ENCODE measurements at regions not wholly inside any gene's neighbourhood (a gene's known extent, or its start where the extent isn't known, plus 50 kb on each side); places are given as distances from the start of the nearest gene placed in this dataset.
"Not testable (repeated sequence)": the region's sequence is repeated elsewhere in the genome, so short reads cannot be mapped to it uniquely, and the experiment has no call there.

- Mint-ChIP-seq H3K36me3 (ENCODE audit: insufficient read depth) (peaks cover 27% of the 10 kb centered on the region), H3K4me3 (peak overlapping the region in 1 of 2 donors; percentile 19), H3K27me3 (peaks cover 0 to 49% of the 10 kb centered on the region in 2 donors), H3K27ac (peak overlapping the region in 1 of 2 donors; percentile 65)
- not testable (repeated sequence) for H3K9me3 Mint-ChIP-seq; DNase-seq; H3K4me1 Mint-ChIP-seq (ENCODE audit: low read depth in 2 of 2); ATAC-seq (replicated peaks)
Observed at GRCh38 chr6:26756067-26756805, 96.7 kb upstream of the ZNF322 start.

GRCh38 chr6:26766203-26766902 is 106.8 kb upstream of the ZNF322 start:
- not testable (repeated sequence) for H3K4me3 Mint-ChIP-seq; ATAC-seq (replicated peaks); H3K27ac Mint-ChIP-seq; H3K9me3 Mint-ChIP-seq; DNase-seq; H3K27me3 Mint-ChIP-seq; H3K4me1 Mint-ChIP-seq (ENCODE audit: low read depth in 2 of 2); H3K36me3 Mint-ChIP-seq (ENCODE audit: insufficient read depth)

GRCh38 chr6:26770941-26771666 is 111.6 kb upstream of the ZNF322 start:
- H3K36me3 Mint-ChIP-seq (ENCODE audit: insufficient read depth); ATAC-seq (replicated peaks); H3K4me3 Mint-ChIP-seq; DNase-seq; H3K27me3 Mint-ChIP-seq; H3K9me3 Mint-ChIP-seq; H3K4me1 Mint-ChIP-seq (ENCODE audit: low read depth in 2 of 2); H3K27ac Mint-ChIP-seq: not testable (repeated sequence)

- DNase-seq; H3K4me1 Mint-ChIP-seq (ENCODE audit: low read depth in 2 of 2); H3K4me3 Mint-ChIP-seq; H3K9me3 Mint-ChIP-seq; H3K27me3 Mint-ChIP-seq; H3K36me3 Mint-ChIP-seq (ENCODE audit: insufficient read depth); ATAC-seq (replicated peaks); H3K27ac Mint-ChIP-seq: not testable (repeated sequence)
Observed at GRCh38 chr6:26773414-26773813, 113.9 kb upstream of the ZNF322 start.

GRCh38 chr6:26780563-26780962 is 121.0 kb upstream of the ZNF322 start:
- not testable (repeated sequence) for ATAC-seq (replicated peaks); H3K9me3 Mint-ChIP-seq; H3K4me1 Mint-ChIP-seq (ENCODE audit: low read depth in 2 of 2)

GRCh38 chr6:26795474-26796307 is 136.1 kb upstream of the ZNF322 start:
- not testable (repeated sequence) for H3K27ac Mint-ChIP-seq; H3K4me1 Mint-ChIP-seq (ENCODE audit: low read depth in 2 of 2); ATAC-seq (replicated peaks); H3K27me3 Mint-ChIP-seq; H3K9me3 Mint-ChIP-seq; H3K36me3 Mint-ChIP-seq (ENCODE audit: insufficient read depth); DNase-seq; H3K4me3 Mint-ChIP-seq

More at GRCh38 chr6:26780563-26780962, 121.0 kb upstream of the ZNF322 start:
- not testable (repeated sequence) for H3K27ac Mint-ChIP-seq; H3K36me3 Mint-ChIP-seq (ENCODE audit: insufficient read depth); DNase-seq; H3K4me3 Mint-ChIP-seq; H3K27me3 Mint-ChIP-seq

GRCh38 chr6:26799903-26800633 is 140.5 kb upstream of the ZNF322 start:
- not testable (repeated sequence) for H3K4me1 Mint-ChIP-seq (ENCODE audit: low read depth in 2 of 2); H3K27ac Mint-ChIP-seq; H3K27me3 Mint-ChIP-seq; H3K9me3 Mint-ChIP-seq; DNase-seq; H3K36me3 Mint-ChIP-seq (ENCODE audit: insufficient read depth); H3K4me3 Mint-ChIP-seq; ATAC-seq (replicated peaks)

- H3K27ac Mint-ChIP-seq; H3K9me3 Mint-ChIP-seq; H3K4me1 Mint-ChIP-seq (ENCODE audit: low read depth in 2 of 2); ATAC-seq (replicated peaks); H3K4me3 Mint-ChIP-seq; H3K36me3 Mint-ChIP-seq (ENCODE audit: insufficient read depth); DNase-seq; H3K27me3 Mint-ChIP-seq: not testable (repeated sequence)
Observed at GRCh38 chr6:26803762-26804161, 144.2 kb upstream of the ZNF322 start.

GRCh38 chr6:26811486-26812116 is 152.1 kb upstream of the ZNF322 start:
- H3K36me3 Mint-ChIP-seq (ENCODE audit: insufficient read depth); H3K4me1 Mint-ChIP-seq (ENCODE audit: low read depth in 2 of 2); DNase-seq; H3K27ac Mint-ChIP-seq; ATAC-seq (replicated peaks); H3K9me3 Mint-ChIP-seq; H3K27me3 Mint-ChIP-seq; H3K4me3 Mint-ChIP-seq: not testable (repeated sequence)

GRCh38 chr6:26818640-26819225 is 159.2 kb upstream of the ZNF322 start:
- not testable (repeated sequence) for H3K36me3 Mint-ChIP-seq (ENCODE audit: insufficient read depth); ATAC-seq (replicated peaks); H3K27ac Mint-ChIP-seq; H3K4me1 Mint-ChIP-seq (ENCODE audit: low read depth in 2 of 2); H3K27me3 Mint-ChIP-seq; H3K4me3 Mint-ChIP-seq; H3K9me3 Mint-ChIP-seq; DNase-seq

GRCh38 chr6:26827965-26828364 is 168.4 kb upstream of the ZNF322 start:
- H3K9me3 Mint-ChIP-seq; H3K27ac Mint-ChIP-seq; H3K4me1 Mint-ChIP-seq (ENCODE audit: low read depth in 2 of 2); DNase-seq; H3K4me3 Mint-ChIP-seq; ATAC-seq (replicated peaks); H3K36me3 Mint-ChIP-seq (ENCODE audit: insufficient read depth); H3K27me3 Mint-ChIP-seq: not testable (repeated sequence)

GRCh38 chr6:26829480-26829879 is 169.9 kb upstream of the ZNF322 start:
- not testable (repeated sequence) for ATAC-seq (replicated peaks)

More at GRCh38 chr6:26829480-26829879, 169.9 kb upstream of the ZNF322 start:
- not testable (repeated sequence) for H3K9me3 Mint-ChIP-seq; H3K27ac Mint-ChIP-seq; DNase-seq; H3K27me3 Mint-ChIP-seq; H3K4me3 Mint-ChIP-seq; H3K36me3 Mint-ChIP-seq (ENCODE audit: insufficient read depth); H3K4me1 Mint-ChIP-seq (ENCODE audit: low read depth in 2 of 2)

Data from effector memory CD8-positive, alpha-beta T cell (primary cell).